ENCODE measurements at regions not wholly inside any gene's neighbourhood (a gene's known extent, or its start where the extent isn't known, plus 50 kb on each side); places are given as distances from the start of the nearest gene placed in this dataset.

GRCh38 chr15:95235033-95235432 lies 1003.7 kb downstream of the MCTP2 start:
- TF ChIP-seq PATZ1 (CRISPR knock-in tag; IDR thresholded peaks at IDR 0.05; ENCODE audit: borderline replicate concordance), result no peak
- no peak for TF ChIP-seq RARB (CRISPR knock-in tag; IDR thresholded peaks at IDR 0.05)
- no peak for TF ChIP-seq ZFP3 (CRISPR knock-in tag; IDR thresholded peaks at IDR 0.05)
- no peak for TF ChIP-seq CREB5 (CRISPR knock-in tag; IDR thresholded peaks at IDR 0.05; ENCODE audit: low read depth)
- no peak for TF ChIP-seq GLIS3 (CRISPR knock-in tag; IDR thresholded peaks at IDR 0.05)

Measured in SK-N-SH treated with all-trans-retinoic acid at 6 μM for 48 hours (cell line).